Ascending aorta (tissue), 2 donors: ENCODE measurements at regions not wholly inside any gene's neighbourhood (a gene's known extent, or its start where the extent isn't known, plus 50 kb on each side); places are given as distances from the start of the nearest gene placed in this dataset.
"Not testable (repeated sequence)": the region's sequence is repeated elsewhere in the genome, so short reads cannot be mapped to it uniquely, and the experiment has no call there.

Experiments used
- DNase-seq, 2 donors: peaks; one replicate each; pipeline ENCODE4 v3.0.0-alpha.2; 2019; ENCODE audit warnings: low spot score in 2 of 2
- H3K27ac ChIP-seq, 2 donors: fragments of 200-600 bp; sonication (generic); one replicate each; pipeline ENCODE4 v1.5.1; 2016 to 2017; ENCODE audit warnings: mild to moderate bottlenecking in 1 of 2
- H3K27me3 ChIP-seq: fragments of 200-600 bp; sonication (generic); one replicate; pipeline ENCODE4 v1.5.1; 2017
- H3K36me3 ChIP-seq, 2 donors: fragments of 200-600 bp; sonication (generic); one replicate each; pipeline ENCODE4 v1.5.1; 2016
- H3K4me1 ChIP-seq, 2 donors: fragments of 200-600 bp; sonication (generic); one replicate each; pipeline ENCODE4 v1.5.1; 2016 to 2017; ENCODE audit warnings: mild to moderate bottlenecking in 1 of 2
- H3K4me3 ChIP-seq, 2 donors: fragments of 200-600 bp; sonication (generic); one replicate each; pipeline ENCODE4 v1.5.1; 2016 to 2017; ENCODE audit warnings: mild to moderate bottlenecking in 1 of 2
- H3K9me3 ChIP-seq, 2 donors: fragments of 200-600 bp; sonication (generic); one replicate each; pipeline ENCODE4 v1.5.1; 2016
- intact Hi-C: fragments of 100-400 bp; cut with DNase I; formaldehyde crosslinking; loops from one replicate; pipeline ENCODE4 v1.15.1; 2023
- TF ChIP-seq, protein P1 (sequence below), 3 experiments: fragments of 200-600 bp in 2 of 3; fragments of 450-650 bp in 1 of 3; sonication (generic) in 2 of 3; IDR thresholded peaks; one replicate each; pipeline ENCODE4 v1.5.1; 2016 to 2019; ENCODE audit warnings: antibody characterized with exemption in 3 of 3, mild to moderate bottlenecking in 1 of 3, moderate library complexity in 1 of 3

GRCh38 chr22:23397008-23397612, 183.0 kb downstream of the IGLL1 start:
- peak in 1 of 2 donors; percentile 54 for DNase-seq
- TF ChIP-seq, protein P1, sequence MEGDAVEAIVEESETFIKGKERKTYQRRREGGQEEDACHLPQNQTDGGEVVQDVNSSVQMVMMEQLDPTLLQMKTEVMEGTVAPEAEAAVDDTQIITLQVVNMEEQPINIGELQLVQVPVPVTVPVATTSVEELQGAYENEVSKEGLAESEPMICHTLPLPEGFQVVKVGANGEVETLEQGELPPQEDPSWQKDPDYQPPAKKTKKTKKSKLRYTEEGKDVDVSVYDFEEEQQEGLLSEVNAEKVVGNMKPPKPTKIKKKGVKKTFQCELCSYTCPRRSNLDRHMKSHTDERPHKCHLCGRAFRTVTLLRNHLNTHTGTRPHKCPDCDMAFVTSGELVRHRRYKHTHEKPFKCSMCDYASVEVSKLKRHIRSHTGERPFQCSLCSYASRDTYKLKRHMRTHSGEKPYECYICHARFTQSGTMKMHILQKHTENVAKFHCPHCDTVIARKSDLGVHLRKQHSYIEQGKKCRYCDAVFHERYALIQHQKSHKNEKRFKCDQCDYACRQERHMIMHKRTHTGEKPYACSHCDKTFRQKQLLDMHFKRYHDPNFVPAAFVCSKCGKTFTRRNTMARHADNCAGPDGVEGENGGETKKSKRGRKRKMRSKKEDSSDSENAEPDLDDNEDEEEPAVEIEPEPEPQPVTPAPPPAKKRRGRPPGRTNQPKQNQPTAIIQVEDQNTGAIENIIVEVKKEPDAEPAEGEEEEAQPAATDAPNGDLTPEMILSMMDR (IDR thresholded peaks at IDR 0.05), result no peak
- intact Hi-C loops, result no loop called here

GRCh38 chr22:23396362-23397007, 183.6 kb downstream of the IGLL1 start:
- H3K27me3 ChIP-seq, result no peaks in the 10 kb centered on the region
- intact Hi-C loops, result no loop called here
- H3K36me3 ChIP-seq, result no peaks in the 10 kb centered on the region
- peak in 1 of 2 donors; percentile 38 for DNase-seq
- H3K27ac ChIP-seq, result no peak overlapping the region
- H3K4me1 ChIP-seq, result no peaks in the 10 kb centered on the region
- H3K9me3 ChIP-seq, result no peaks in the 10 kb centered on the region
- TF ChIP-seq, protein P1 (IDR thresholded peaks at IDR 0.05), result no peak
- no peak overlapping the region for H3K4me3 ChIP-seq

More at GRCh38 chr22:23397008-23397612, 183.0 kb downstream of the IGLL1 start:
- Histone ChIP-seq H3K36me3 (no peaks in the 10 kb centered on the region), H3K27me3 (no peaks in the 10 kb centered on the region), H3K9me3 (no peaks in the 10 kb centered on the region), H3K27ac (no peak overlapping the region), H3K4me3 (no peak overlapping the region), H3K4me1 (no peaks in the 10 kb centered on the region)

DNA sequence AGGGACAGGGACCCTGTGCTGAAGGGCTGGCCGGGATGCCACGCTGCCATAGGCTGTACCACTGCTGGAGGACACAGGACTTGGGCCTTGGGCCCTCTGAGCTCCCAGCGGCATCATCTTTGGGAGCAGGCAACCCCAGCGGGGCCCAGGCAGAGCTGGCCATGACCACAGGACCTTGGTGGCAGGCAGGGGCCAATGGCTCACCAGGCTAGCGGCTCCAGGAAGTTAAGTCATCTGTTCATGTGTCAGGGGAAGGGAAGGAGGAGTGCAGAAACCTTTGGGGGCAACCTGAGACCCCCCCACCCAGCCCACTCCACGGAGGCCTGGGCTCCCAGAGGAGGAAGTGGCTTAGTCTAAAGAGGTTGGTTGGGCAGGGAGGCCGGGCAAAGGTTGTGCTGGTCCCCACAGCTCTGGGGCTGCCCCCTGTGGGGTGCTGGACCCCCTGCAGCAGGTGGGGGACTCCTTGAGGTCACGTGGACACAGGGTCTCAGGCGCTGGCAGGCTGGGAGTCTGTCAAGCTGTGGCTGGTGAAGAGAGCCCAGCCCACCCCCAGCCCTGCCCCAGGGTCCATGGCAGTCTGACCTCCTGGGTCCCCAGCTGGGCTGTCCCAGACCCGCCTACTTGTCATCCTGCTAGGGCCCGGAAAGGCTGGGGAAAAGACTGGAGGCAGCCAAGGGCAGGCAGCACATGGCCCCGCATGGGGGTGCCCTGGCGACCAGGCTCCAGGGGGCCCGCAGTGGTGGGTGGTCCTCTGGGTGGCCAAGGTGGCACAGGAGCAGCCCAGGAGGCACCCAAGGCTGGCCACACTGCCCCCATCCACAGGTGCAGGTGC, 184.3 kb downstream of the IGLL1 start:
- H3K36me3 ChIP-seq, result no peaks in the 10 kb centered on the region
- intact Hi-C loops, result no loop called here
- no peaks in the 10 kb centered on the region for H3K4me1 ChIP-seq
- no peak overlapping the region for H3K4me3 ChIP-seq
- DNase-seq, result peak in 1 of 2 donors; percentile 43
- no peaks in the 10 kb centered on the region for H3K27me3 ChIP-seq
- TF ChIP-seq, protein P1 (IDR thresholded peaks at IDR 0.05), result no peak
- no peaks in the 10 kb centered on the region for H3K9me3 ChIP-seq
- no peak overlapping the region for H3K27ac ChIP-seq

DNA sequence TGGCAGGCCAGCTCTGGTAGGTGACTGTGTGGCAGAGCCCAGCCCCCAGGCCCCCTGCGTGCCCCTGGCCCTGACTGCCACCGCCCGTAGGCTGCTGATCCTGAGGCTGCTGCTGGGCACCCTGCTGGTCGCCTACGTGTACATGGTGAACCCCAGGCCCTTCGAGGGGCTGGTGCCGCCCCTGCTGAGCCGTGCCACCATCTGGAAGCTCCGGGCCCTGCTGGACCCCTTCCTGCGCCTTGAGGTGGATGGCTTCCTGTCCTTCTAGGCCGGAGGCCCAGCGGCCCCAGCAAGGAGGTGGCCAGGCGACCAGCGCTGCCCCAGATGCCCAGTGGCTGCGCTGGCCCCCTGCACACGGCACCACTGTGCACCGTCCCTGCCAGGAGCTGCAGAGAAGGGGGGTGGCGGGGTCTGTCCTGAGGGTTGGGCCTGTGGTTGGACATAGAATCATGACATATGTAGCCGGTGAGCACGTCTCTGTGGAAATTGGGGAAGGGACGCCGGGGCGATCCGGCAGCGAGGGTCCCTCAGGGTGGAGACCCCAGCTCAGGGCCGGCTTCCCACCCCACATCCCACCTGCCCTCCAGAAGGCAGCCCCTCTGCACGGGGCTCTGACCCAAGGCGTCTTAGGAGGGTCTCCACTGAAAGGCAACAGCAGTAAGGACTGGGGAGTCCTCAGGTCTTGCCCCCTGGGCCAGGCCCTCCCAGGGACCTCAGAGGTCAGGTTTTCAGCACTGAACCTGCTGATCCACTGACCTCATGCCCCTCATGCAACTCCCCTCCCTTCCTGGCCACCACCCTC, 185.4 kb downstream of the IGLL1 start:
- intact Hi-C loops, result no loop called here
- no peaks in the 10 kb centered on the region for H3K36me3 ChIP-seq
- no peak overlapping the region for H3K4me3 ChIP-seq
- no peak overlapping the region for H3K27ac ChIP-seq
- no peaks in the 10 kb centered on the region for H3K27me3 ChIP-seq
- no peaks in the 10 kb centered on the region for H3K4me1 ChIP-seq
- peak in 1 of 2 donors; percentile 50 for DNase-seq
- TF ChIP-seq, protein P1 (IDR thresholded peaks at IDR 0.05), result no peak
- H3K9me3 ChIP-seq, result no peaks in the 10 kb centered on the region

- peak in 1 of 2 donors; percentile 53 for DNase-seq
- Histone ChIP-seq H3K36me3 (no peaks in the 10 kb centered on the region), H3K4me1 (no peaks in the 10 kb centered on the region), H3K27me3 (no peaks in the 10 kb centered on the region), H3K27ac (no peak overlapping the region), H3K4me3 (no peak overlapping the region), H3K9me3 (no peaks in the 10 kb centered on the region)
- TF ChIP-seq, protein P1 (IDR thresholded peaks at IDR 0.05), result no peak
- intact Hi-C loops, result no loop called here
Observed at GRCh38 chr22:23393721-23394320, 186.3 kb downstream of the IGLL1 start.

DNA sequence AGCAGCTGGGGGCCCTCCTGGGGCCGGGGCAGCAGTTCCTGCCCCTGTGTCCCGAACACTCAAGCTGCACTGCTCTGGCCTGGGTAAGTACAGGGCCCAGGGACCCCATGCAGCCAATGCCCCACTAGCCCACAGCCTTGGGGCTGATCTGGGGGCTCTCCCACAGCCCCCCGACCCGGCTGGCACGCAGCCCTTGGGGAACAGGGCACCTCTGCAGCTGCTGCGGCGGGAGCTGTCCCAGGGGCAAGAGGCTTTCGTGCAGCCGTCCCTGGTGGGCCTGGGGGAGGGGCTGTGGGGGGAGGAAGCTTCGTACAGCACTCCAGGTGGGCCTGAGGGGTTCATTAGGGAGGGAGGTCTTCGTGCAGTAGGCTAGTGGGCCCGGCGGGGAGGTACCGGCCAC, 186.9 kb downstream of the IGLL1 start:
- peak in 1 of 2 donors; percentile 18 for DNase-seq
- H3K4me1 ChIP-seq, H3K4me3 ChIP-seq, intact Hi-C loops, H3K27ac ChIP-seq, H3K9me3 ChIP-seq, H3K36me3 ChIP-seq, H3K27me3 ChIP-seq: not testable (repeated sequence)
